ENCODE measurements at regions not wholly inside any gene's neighbourhood (a gene's known extent, or its start where the extent isn't known, plus 50 kb on each side); places are given as distances from the start of the nearest gene placed in this dataset.

DNA sequence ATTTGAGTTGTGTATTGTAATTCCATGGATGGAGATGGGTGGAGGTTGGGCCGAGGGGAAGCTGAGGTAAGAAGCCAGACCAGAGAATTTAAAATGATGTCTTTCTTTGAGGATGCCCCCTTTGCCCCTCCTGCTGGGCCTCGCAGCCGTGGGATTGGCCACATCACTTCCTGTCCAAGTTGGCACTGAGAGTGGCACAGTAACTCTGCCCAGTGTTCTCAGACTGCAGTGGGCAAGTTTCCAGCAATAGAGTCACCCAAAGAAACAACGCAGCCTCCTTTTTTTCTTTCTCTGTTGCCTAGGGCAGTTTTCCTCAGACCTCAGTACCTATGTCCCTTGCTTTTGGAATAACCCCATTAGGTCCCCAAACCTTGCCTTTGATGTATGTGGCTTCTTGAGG lies 306.6 kb upstream of the DMRT1 start (continued):
- TF ChIP-seq CTBP2 (IDR thresholded peaks at IDR 0.05; ENCODE audit: borderline replicate concordance, insufficient read depth, insufficient read length, low read length), result no peak
- no peak for TF ChIP-seq POU5F1 (IDR thresholded peaks at IDR 0.05; ENCODE audit: low read depth, low read length)
- TF ChIP-seq RNF2 (IDR thresholded peaks at IDR 0.05; ENCODE audit: borderline replicate concordance, low read depth, low read length, missing control alignments, poor library complexity, severe bottlenecking), result no peak
- TF ChIP-seq JUND (IDR thresholded peaks at IDR 0.05; ENCODE audit: low read length), result no peak

Data from H1 (cell line).